Vagina (tissue), 2 donors: ENCODE measurements at regions not wholly inside any gene's neighbourhood (a gene's known extent, or its start where the extent isn't known, plus 50 kb on each side); places are given as distances from the start of the nearest gene placed in this dataset.

Experiments used
- POLR2A ChIP-seq, 2 donors: fragments of 450-650 bp; IDR thresholded peaks; one replicate each; pipeline ENCODE4 v1.6.1; 2017; ENCODE audit warnings: antibody characterized with exemption in 2 of 2, mild to moderate bottlenecking in 2 of 2, moderate library complexity in 2 of 2
- POLR2AphosphoS5 ChIP-seq, 2 donors: sonication (generic); formaldehyde crosslinking; IDR thresholded peaks; one replicate each; pipeline ENCODE4 v1.9.0; 2017; ENCODE audit warnings: antibody characterized with exemption in 2 of 2, mild to moderate bottlenecking in 2 of 2, low read depth in 1 of 2; ENCODE audit not compliant: insufficient read depth in 1 of 2
- TF ChIP-seq, protein P1 (sequence below), 3 experiments: fragments of 450-650 bp in 2 of 3; fragments of 200-600 bp in 1 of 3; sonication (generic) in 1 of 3; IDR thresholded peaks; one replicate each; pipeline ENCODE4 v1.5.1; 2017 to 2019; ENCODE audit warnings: antibody characterized with exemption in 3 of 3, mild to moderate bottlenecking in 2 of 3, moderate library complexity in 2 of 3

DNA sequence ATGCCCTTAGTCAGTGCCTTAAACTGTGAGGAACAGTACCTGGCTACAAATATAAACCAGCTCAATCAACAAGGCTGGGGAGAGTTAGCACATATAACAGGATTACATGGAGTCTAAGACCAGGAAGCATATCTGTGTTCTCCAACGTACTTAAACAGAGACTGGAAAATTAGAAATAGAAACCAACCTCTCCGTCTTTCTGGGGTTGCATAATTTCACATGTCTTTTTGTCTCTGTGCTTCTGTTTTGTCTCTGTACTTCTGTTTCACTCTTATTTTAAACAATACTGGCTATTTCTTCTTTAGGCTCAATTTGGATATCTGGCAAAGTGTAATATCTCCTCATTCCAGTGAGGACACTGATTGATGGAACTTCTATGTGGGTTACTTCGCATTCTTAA is 749.0 kb upstream of the ZEB2 start:
- TF ChIP-seq POLR2AphosphoS5 (IDR thresholded peaks at IDR 0.05; ENCODE audit: insufficient read depth in 1 of 2, low read depth in 1 of 2) (no peak), POLR2A (IDR thresholded peaks at IDR 0.05) (no peak)
- TF ChIP-seq, protein P1, sequence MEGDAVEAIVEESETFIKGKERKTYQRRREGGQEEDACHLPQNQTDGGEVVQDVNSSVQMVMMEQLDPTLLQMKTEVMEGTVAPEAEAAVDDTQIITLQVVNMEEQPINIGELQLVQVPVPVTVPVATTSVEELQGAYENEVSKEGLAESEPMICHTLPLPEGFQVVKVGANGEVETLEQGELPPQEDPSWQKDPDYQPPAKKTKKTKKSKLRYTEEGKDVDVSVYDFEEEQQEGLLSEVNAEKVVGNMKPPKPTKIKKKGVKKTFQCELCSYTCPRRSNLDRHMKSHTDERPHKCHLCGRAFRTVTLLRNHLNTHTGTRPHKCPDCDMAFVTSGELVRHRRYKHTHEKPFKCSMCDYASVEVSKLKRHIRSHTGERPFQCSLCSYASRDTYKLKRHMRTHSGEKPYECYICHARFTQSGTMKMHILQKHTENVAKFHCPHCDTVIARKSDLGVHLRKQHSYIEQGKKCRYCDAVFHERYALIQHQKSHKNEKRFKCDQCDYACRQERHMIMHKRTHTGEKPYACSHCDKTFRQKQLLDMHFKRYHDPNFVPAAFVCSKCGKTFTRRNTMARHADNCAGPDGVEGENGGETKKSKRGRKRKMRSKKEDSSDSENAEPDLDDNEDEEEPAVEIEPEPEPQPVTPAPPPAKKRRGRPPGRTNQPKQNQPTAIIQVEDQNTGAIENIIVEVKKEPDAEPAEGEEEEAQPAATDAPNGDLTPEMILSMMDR (IDR thresholded peaks at IDR 0.05): no peak
